HepG2 (cell line): ENCODE measurements at regions not wholly inside any gene's neighbourhood (a gene's known extent, or its start where the extent isn't known, plus 50 kb on each side); places are given as distances from the start of the nearest gene placed in this dataset.

ENCODE experiments used
- ATAC-seq: fragments of 200-7000 bp; cut with Tn5 transposase; 3 replicates; pipeline ENCODE4 v1.9.1; 2020; ENCODE audit warnings: mild to moderate bottlenecking, moderate library complexity
- BruUV-seq: library from RNA; stranded (reverse); fragments of 400-500 nt; replicated peaks from 2 replicates; lab custom pipeline; 2021; lab: Mats Ljungman, UMichigan
- CTCF ChIA-PET: fragments of 300-600 bp; formaldehyde crosslinking; extraction: SDS; loops from one replicate; lab custom pipeline; 2021; ENCODE audit warnings: low total read pairs, inconsistent platforms, low intra/inter-chr PET ratio; lab: Yijun Ruan, JAX
- POLR2A ChIA-PET: fragments of 350-600 bp; sonication (Branson Sonifier 250); formaldehyde crosslinking; loops from one replicate; lab custom pipeline; 2020; ENCODE audit warnings: antibody characterized with exemption, inconsistent platforms; lab: Yijun Ruan, JAX
- DNase-seq: peaks from one replicate; pipeline ENCODE4 v3.0.0-alpha.2; 2015; ENCODE audit warnings: low spot score
- FAIRE-seq: peaks from 3 replicates; lab custom pipeline; 2011; peaks lifted over from hg19 to GRCh38; lab: Jason Lieb, UNC
- H2AFZ ChIP-seq: one replicate; pipeline ENCODE4 v1.6.1; 2011; ENCODE audit warnings: low read length, inconsistent platforms
- H3K27ac ChIP-seq: fragments of 300-600 bp; 3 replicates; pipeline ENCODE4 v1.8.0; 2011; ENCODE audit warnings: mixed run types, mild to moderate bottlenecking, mixed read lengths, low read length, inconsistent platforms; ENCODE audit not compliant: insufficient read depth; ENCODE audit errors: extremely low read length
- H3K27me3 ChIP-seq, 2 experiments: fragments of 200-600 bp in 1 of 2; 2 replicates in 1 of 2; 3 replicates in 1 of 2; pipeline versions ENCODE4 v1.6.0 to v1.8.0; 2011; ENCODE audit warnings: low read length in 2 of 2, mild to moderate bottlenecking in 2 of 2, moderate library complexity in 2 of 2, inconsistent platforms in 1 of 2; ENCODE audit not compliant: insufficient read depth in 2 of 2, control insufficient read depth in 1 of 2
- H3K36me3 ChIP-seq, 2 experiments: fragments of 200-600 bp in 1 of 2; replicated peaks in 1 of 2; 2 replicates in 1 of 2; 3 replicates in 1 of 2; pipeline versions ENCODE4 v1.5.1 to v1.8.0; 2011; ENCODE audit warnings: low read length in 2 of 2, inconsistent platforms in 1 of 2; ENCODE audit not compliant: insufficient read depth in 2 of 2, control insufficient read depth in 1 of 2
- H3K4me1 ChIP-seq: 2 replicates; pipeline ENCODE4 v1.5.1; 2012; ENCODE audit warnings: low read length, inconsistent platforms; ENCODE audit not compliant: insufficient read depth
- H3K4me2 ChIP-seq: 2 replicates; pipeline ENCODE4 v1.6.0; 2011; ENCODE audit warnings: low read depth, low read length, inconsistent platforms
- H3K4me3 ChIP-seq, 3 experiments: fragments of 200-600 bp in 1 of 3; sonication (generic), shearing (Covaris generic) in 1 of 3; replicated peaks in 1 of 3; 2 replicates each; pipeline ENCODE4 v1.5.1; 2011 to 2016; ENCODE audit warnings: low read length in 3 of 3, inconsistent platforms in 2 of 3, low read depth in 2 of 3, mild to moderate bottlenecking in 2 of 3, control low read depth in 1 of 3, mixed read lengths in 1 of 3; ENCODE audit not compliant: insufficient read depth in 1 of 3
- H3K79me2 ChIP-seq: one replicate; pipeline ENCODE4 v1.6.1; 2011; ENCODE audit warnings: low read length, inconsistent platforms; ENCODE audit not compliant: insufficient read depth
- H3K9ac ChIP-seq: 2 replicates; pipeline ENCODE4 v1.6.0; 2011; ENCODE audit warnings: mild to moderate bottlenecking, low read depth, low read length, inconsistent platforms; ENCODE audit not compliant: insufficient read depth
- H3K9me3 ChIP-seq: 2 replicates; pipeline ENCODE4 v1.5.1; 2012; ENCODE audit warnings: mild to moderate bottlenecking, low read length
- H4K20me1 ChIP-seq: 2 replicates; pipeline ENCODE4 v1.6.0; 2011; ENCODE audit warnings: inconsistent platforms, mild to moderate bottlenecking, low read length, moderate library complexity; ENCODE audit not compliant: insufficient read depth
- BCLAF1 ChIP-seq: fragments of 450-650 bp; IDR thresholded peaks from 2 replicates; pipeline ENCODE4 v1.6.1; 2017; ENCODE audit warnings: mild to moderate bottlenecking
- BRD4 ChIP-seq: sonication (generic); formaldehyde crosslinking; IDR thresholded peaks from 2 replicates; pipeline ENCODE4 v1.4.0; 2020; ENCODE audit warnings: missing genetic modification reagents
- NKX3-1 ChIP-seq: sonication (generic); formaldehyde crosslinking; IDR thresholded peaks from 2 replicates; pipeline ENCODE4 v1.5.0; 2020; ENCODE audit warnings: missing genetic modification reagents
- SMAD9 ChIP-seq: sonication (generic); formaldehyde crosslinking; IDR thresholded peaks from 2 replicates; pipeline ENCODE4 v1.5.1; 2020; ENCODE audit warnings: mild to moderate bottlenecking, missing genetic modification reagents
- ZNF251 ChIP-seq: sonication (generic); formaldehyde crosslinking; IDR thresholded peaks from 2 replicates; pipeline ENCODE4 v1.9.0; 2021; ENCODE audit warnings: mild to moderate bottlenecking, missing genetic modification reagents
- ZNF510 ChIP-seq: sonication (generic); formaldehyde crosslinking; IDR thresholded peaks from 2 replicates; pipeline ENCODE4 v1.4.0; 2020; ENCODE audit warnings: low read depth, mild to moderate bottlenecking, missing genetic modification reagents
- ZNF841 ChIP-seq: sonication (generic); formaldehyde crosslinking; IDR thresholded peaks from 2 replicates; pipeline ENCODE4 v1.8.1; 2023; ENCODE audit warnings: missing genetic modification reagents, borderline replicate concordance
- WGBS: methylation state at CpG from one replicate; pipeline ENCODE4 v1.1.6; 2017; ENCODE audit warnings: low lambda C conversion rate; 5-methylcytosine and 5-hydroxymethylcytosine counted together
- in situ Hi-C: cut with HindIII; loops from 2 replicates; pipeline ENCODE4 v1.10.0; 2017; ENCODE audit warnings: low pct_unique_long_range_greater_than_20kb; ENCODE audit not compliant: extremely low pct_ligation_motif_present
- intact Hi-C: fragments of 100-400 bp; cut with micrococcal nuclease; formaldehyde crosslinking; loops from one replicate; pipeline ENCODE4 v1.10.0; 2022; ENCODE audit not compliant: unreplicated experiment

- no peak for ATAC-seq
- Histone ChIP-seq H3K79me2 (no peaks in the 10 kb centered on the region), H3K9me3 (no peaks in the 10 kb centered on the region), H3K36me3 (no peaks in the 10 kb centered on the region), H3K4me2 (no peak overlapping the region), H2AFZ (no peak overlapping the region), H4K20me1 (no peaks in the 10 kb centered on the region), H3K27me3 (no peaks in the 10 kb centered on the region; a peak in 1 of 5 replicates), H3K4me1 (no peaks in the 10 kb centered on the region), H3K4me3 (no peak overlapping the region), H3K27ac (no peak overlapping the region), H3K9ac (no peak overlapping the region)
- intact Hi-C loops = loop anchor here (10.0 kb wide), 1 partner anchor 64 kb away; no protein-coding TSS in a partner anchor
- WGBS = 2% methylated on average over 4 of the region's 4 CpGs
- FAIRE-seq = no peak
- no peak for TF ChIP-seq NKX3-1 (CRISPR knock-in tag)
- no peak for TF ChIP-seq BCLAF1
- TF ChIP-seq ZNF841 = no peak
- no peak for TF ChIP-seq ZNF251
- no peak for TF ChIP-seq BRD4 (CRISPR knock-in tag)
- no peak for TF ChIP-seq SMAD9 (CRISPR knock-in tag)
- TF ChIP-seq ZNF510 = no peak
- POLR2A ChIA-PET = no interaction called here
- in situ Hi-C loops = no loop called here
- DNase-seq = no peak
- no TSS peak for BruUV-seq
- CTCF ChIA-PET = no interaction called here
Measured at GRCh38 chr18:1240701-1241100, 336.0 kb downstream of the ADCYAP1 start.
